Activated naive CD4-positive, alpha-beta T cell treated with Interleukin-2 at 50 U/mL for 16 hours (primary cell): ENCODE measurements at regions not wholly inside any gene's neighbourhood (a gene's known extent, or its start where the extent isn't known, plus 50 kb on each side); places are given as distances from the start of the nearest gene placed in this dataset.

ENCODE experiments used
- DNase-seq: peaks from one replicate; pipeline ENCODE4 v3.0.0-alpha.2; 2020

GRCh38 chr6:99036672-99037071, 88.9 kb upstream of the FBXL4 start:
- no peak for DNase-seq

- no peak for DNase-seq
Measured at GRCh38 chr6:99032396-99032795, 84.7 kb upstream of the FBXL4 start.

GRCh38 chr6:99031957-99032356, 84.2 kb upstream of the FBXL4 start:
- DNase-seq: no peak

- DNase-seq: no peak
Measured at GRCh38 chr6:99030915-99031314, 83.2 kb upstream of the FBXL4 start.

GRCh38 chr6:99026135-99026534, 78.4 kb upstream of the FBXL4 start:
- no peak for DNase-seq

GRCh38 chr6:99024089-99024488, 76.3 kb upstream of the FBXL4 start:
- no peak for DNase-seq

- no peak for DNase-seq
Measured at GRCh38 chr6:99022039-99022609, 74.4 kb upstream of the FBXL4 start.

- DNase-seq: no peak
Measured at GRCh38 chr6:99019381-99019780, 71.6 kb upstream of the FBXL4 start.

- no peak for DNase-seq
Measured at GRCh38 chr6:99017150-99017549, 69.4 kb upstream of the FBXL4 start.

- no peak for DNase-seq
Measured at GRCh38 chr6:99016355-99016754, 68.6 kb upstream of the FBXL4 start.

GRCh38 chr6:99014061-99014460, 66.3 kb upstream of the FBXL4 start:
- DNase-seq: no peak

GRCh38 chr6:99013661-99014060, 65.9 kb upstream of the FBXL4 start:
- DNase-seq: no peak

GRCh38 chr6:99013145-99013544, 65.4 kb upstream of the FBXL4 start:
- DNase-seq: no peak

GRCh38 chr6:99011151-99011550, 63.4 kb upstream of the FBXL4 start:
- no peak for DNase-seq

- DNase-seq: no peak
Measured at GRCh38 chr6:99002831-99003230, 55.1 kb upstream of the FBXL4 start.

- no peak for DNase-seq
Measured at GRCh38 chr6:98998103-98998502, 50.4 kb upstream of the FBXL4 start.
